ENCODE measurements at regions not wholly inside any gene's neighbourhood (a gene's known extent, or its start where the extent isn't known, plus 50 kb on each side); places are given as distances from the start of the nearest gene placed in this dataset.

- Histone ChIP-seq H2BK20ac (ENCODE audit: low read depth, low read length, poor library complexity, severe bottlenecking) (no peak overlapping the region), H3K23ac (ENCODE audit: insufficient read length, low read depth, low read length) (no peak overlapping the region), H3K79me1 (ENCODE audit: insufficient read depth, low read depth, low read length, poor library complexity, severe bottlenecking) (no peaks in the 10 kb centered on the region), H2BK12ac (ENCODE audit: insufficient read length, low read depth, low read length) (no peak overlapping the region), H3K79me2 (ENCODE audit: insufficient read depth, low read length) (no peaks in the 10 kb centered on the region), H3T11ph (ENCODE audit: low read length) (no peak overlapping the region), H3K14ac (ENCODE audit: insufficient read depth, low read length) (no peak overlapping the region), H4K5ac (ENCODE audit: insufficient read length, low read depth, low read length) (no peak overlapping the region), H2BK5ac (ENCODE audit: insufficient read length, low read length) (no peak overlapping the region), H3K9ac (ENCODE audit: extremely low read depth, insufficient read length, low read length) (no peak overlapping the region), H2BK15ac (ENCODE audit: low read depth, low read length) (no peak overlapping the region), H3K4me2 (ENCODE audit: insufficient read depth, insufficient read length, low read length) (no peak overlapping the region), H3K56ac (ENCODE audit: insufficient read length, low read depth, low read length) (no peak overlapping the region), H3K23me2 (ENCODE audit: insufficient read length, low read depth, low read length, poor library complexity, severe bottlenecking) (no peaks in the 10 kb centered on the region), H2BK120ac (ENCODE audit: low read depth, low read length, poor library complexity, severe bottlenecking) (no peak overlapping the region), H3K27me3 (ENCODE audit: insufficient read depth, low read length) (no peaks in the 10 kb centered on the region; the same call in 1 of the 2 replicates), H2AFZ (ENCODE audit: low read length) (no peak overlapping the region), H3K18ac (ENCODE audit: insufficient read length, low read depth, low read length) (no peak overlapping the region), H3K27ac (ENCODE audit: insufficient read length, low read depth, low read length) (no peak overlapping the region), H4K20me1 (ENCODE audit: control insufficient read depth, insufficient read depth, insufficient read length) (no peaks in the 10 kb centered on the region), H3K9me3 (ENCODE audit: control insufficient read depth, low read depth, low read length) (no peaks in the 10 kb centered on the region), H4K8ac (replicated peaks; ENCODE audit: insufficient read length, low read depth, low read length) (no peak overlapping the region), H3K4ac (ENCODE audit: low read depth, low read length) (no peak overlapping the region), H4K91ac (ENCODE audit: insufficient read length, low read depth, low read length) (no peak overlapping the region), H3K4me1 (ENCODE audit: insufficient read depth, low read length) (no peaks in the 10 kb centered on the region), H2AK5ac (ENCODE audit: insufficient read length, low read length) (no peak overlapping the region)
- no peak for DNase-seq
- Mint-ChIP-seq H3K36me3 (ENCODE audit: insufficient read depth in 1 of 3, low read depth in 3 of 3) (no peaks in the 10 kb centered on the region), H3K4me3 (no peak overlapping the region), H3K4me1 (peaks cover 0 to 1% of the 10 kb centered on the region in 2 experiments; a peak in 2 of 4 replicates), H3K9me3 (peaks cover 0 to 2% of the 10 kb centered on the region in 2 experiments; a peak in 2 of 5 replicates), H3K27ac (no peak overlapping the region), H3K27me3 (ENCODE audit: low read depth) (peaks cover 28% of the 10 kb centered on the region)
- no CpG with 5 or more reads among the region's 2 CpGs for WGBS (ENCODE audit: extremely low coverage, insufficient read length, low lambda C conversion rate)
- TF ChIP-seq, protein P1, sequence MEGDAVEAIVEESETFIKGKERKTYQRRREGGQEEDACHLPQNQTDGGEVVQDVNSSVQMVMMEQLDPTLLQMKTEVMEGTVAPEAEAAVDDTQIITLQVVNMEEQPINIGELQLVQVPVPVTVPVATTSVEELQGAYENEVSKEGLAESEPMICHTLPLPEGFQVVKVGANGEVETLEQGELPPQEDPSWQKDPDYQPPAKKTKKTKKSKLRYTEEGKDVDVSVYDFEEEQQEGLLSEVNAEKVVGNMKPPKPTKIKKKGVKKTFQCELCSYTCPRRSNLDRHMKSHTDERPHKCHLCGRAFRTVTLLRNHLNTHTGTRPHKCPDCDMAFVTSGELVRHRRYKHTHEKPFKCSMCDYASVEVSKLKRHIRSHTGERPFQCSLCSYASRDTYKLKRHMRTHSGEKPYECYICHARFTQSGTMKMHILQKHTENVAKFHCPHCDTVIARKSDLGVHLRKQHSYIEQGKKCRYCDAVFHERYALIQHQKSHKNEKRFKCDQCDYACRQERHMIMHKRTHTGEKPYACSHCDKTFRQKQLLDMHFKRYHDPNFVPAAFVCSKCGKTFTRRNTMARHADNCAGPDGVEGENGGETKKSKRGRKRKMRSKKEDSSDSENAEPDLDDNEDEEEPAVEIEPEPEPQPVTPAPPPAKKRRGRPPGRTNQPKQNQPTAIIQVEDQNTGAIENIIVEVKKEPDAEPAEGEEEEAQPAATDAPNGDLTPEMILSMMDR (conservative IDR thresholded peaks at IDR 0.05), result no peak
Observed at GRCh38 chr11:45494738-45495137, 170.7 kb downstream of the CHST1 start.

Data from H9 (cell line).